Endothelial cell (in vitro differentiated cells): ENCODE measurements at regions not wholly inside any gene's neighbourhood (a gene's known extent, or its start where the extent isn't known, plus 50 kb on each side); places are given as distances from the start of the nearest gene placed in this dataset.

Experiments
- DNase-seq: peaks from one replicate; pipeline ENCODE4 v3.0.0; 2021; ENCODE audit warnings: low spot score
- H3K27ac Mint-ChIP-seq: one replicate; pipeline ENCODE4 v1.8.0; 2021; ENCODE audit warnings: mixed read lengths, inconsistent platforms; ENCODE audit not compliant: unreplicated experiment
- H3K27me3 Mint-ChIP-seq: one replicate; pipeline ENCODE4 v1.8.0; 2021; ENCODE audit warnings: mild to moderate bottlenecking, moderate library complexity, mixed read lengths, inconsistent platforms; ENCODE audit not compliant: unreplicated experiment
- H3K36me3 Mint-ChIP-seq: one replicate; pipeline ENCODE4 v1.8.0; 2021; ENCODE audit warnings: mild to moderate bottlenecking, low read depth, mixed read lengths, inconsistent platforms; ENCODE audit not compliant: unreplicated experiment
- H3K4me1 Mint-ChIP-seq: one replicate; pipeline ENCODE4 v1.8.0; 2021; ENCODE audit warnings: mild to moderate bottlenecking, mixed read lengths, inconsistent platforms; ENCODE audit not compliant: unreplicated experiment
- H3K4me3 Mint-ChIP-seq: one replicate; pipeline ENCODE4 v1.8.0; 2021; ENCODE audit warnings: mild to moderate bottlenecking, mixed read lengths, inconsistent platforms; ENCODE audit not compliant: unreplicated experiment
- H3K9me3 Mint-ChIP-seq: one replicate; pipeline ENCODE4 v1.8.0; 2021; ENCODE audit warnings: mixed read lengths, inconsistent platforms; ENCODE audit not compliant: unreplicated experiment
- TF ChIP-seq, protein P1 (sequence below): fragments of 200-600 bp; sonication (generic); IDR thresholded peaks from one replicate; pipeline ENCODE4 v1.5.0; 2021; ENCODE audit warnings: antibody characterized with exemption; ENCODE audit not compliant: unreplicated experiment

DNA sequence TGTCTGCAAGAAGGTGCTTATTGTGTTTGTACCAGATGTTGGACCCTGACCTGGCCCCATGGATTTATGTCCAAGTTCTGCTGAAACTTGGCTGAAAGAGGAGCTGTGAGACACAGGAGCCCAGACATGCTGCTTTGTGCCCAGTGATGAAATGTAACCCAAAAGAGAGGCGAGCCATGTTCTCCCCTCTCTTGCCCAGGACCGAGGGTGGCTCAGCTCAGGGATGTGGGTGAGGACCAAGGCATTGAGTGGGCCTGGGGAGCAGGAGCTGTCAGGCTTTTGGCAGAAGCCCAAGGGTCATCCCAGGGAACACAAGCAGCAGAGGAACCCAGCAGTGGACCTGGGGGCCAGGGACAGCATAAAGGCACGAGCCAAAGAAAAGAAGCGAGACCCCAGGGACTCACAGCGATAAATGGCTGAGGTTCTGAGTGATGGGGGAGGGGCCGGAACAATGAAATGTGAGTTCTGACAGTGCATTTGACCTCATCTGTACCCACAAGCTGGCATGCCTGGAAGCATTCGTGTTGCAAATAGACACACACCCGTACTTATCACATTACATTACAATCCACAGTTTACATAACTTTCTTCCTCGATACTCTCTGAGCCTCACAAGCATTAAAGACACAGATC is 363.4 kb upstream of the JARID2 start:
- H3K4me1 Mint-ChIP-seq: peaks cover 48% of the 10 kb centered on the region
- H3K36me3 Mint-ChIP-seq: no peaks in the 10 kb centered on the region
- H3K4me3 Mint-ChIP-seq: no peak overlapping the region
- H3K27ac Mint-ChIP-seq: no peak overlapping the region
- no peak for DNase-seq
- TF ChIP-seq, protein P1, sequence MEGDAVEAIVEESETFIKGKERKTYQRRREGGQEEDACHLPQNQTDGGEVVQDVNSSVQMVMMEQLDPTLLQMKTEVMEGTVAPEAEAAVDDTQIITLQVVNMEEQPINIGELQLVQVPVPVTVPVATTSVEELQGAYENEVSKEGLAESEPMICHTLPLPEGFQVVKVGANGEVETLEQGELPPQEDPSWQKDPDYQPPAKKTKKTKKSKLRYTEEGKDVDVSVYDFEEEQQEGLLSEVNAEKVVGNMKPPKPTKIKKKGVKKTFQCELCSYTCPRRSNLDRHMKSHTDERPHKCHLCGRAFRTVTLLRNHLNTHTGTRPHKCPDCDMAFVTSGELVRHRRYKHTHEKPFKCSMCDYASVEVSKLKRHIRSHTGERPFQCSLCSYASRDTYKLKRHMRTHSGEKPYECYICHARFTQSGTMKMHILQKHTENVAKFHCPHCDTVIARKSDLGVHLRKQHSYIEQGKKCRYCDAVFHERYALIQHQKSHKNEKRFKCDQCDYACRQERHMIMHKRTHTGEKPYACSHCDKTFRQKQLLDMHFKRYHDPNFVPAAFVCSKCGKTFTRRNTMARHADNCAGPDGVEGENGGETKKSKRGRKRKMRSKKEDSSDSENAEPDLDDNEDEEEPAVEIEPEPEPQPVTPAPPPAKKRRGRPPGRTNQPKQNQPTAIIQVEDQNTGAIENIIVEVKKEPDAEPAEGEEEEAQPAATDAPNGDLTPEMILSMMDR: no peak
- H3K9me3 Mint-ChIP-seq: no peaks in the 10 kb centered on the region
- H3K27me3 Mint-ChIP-seq: peaks cover 5% of the 10 kb centered on the region

DNA sequence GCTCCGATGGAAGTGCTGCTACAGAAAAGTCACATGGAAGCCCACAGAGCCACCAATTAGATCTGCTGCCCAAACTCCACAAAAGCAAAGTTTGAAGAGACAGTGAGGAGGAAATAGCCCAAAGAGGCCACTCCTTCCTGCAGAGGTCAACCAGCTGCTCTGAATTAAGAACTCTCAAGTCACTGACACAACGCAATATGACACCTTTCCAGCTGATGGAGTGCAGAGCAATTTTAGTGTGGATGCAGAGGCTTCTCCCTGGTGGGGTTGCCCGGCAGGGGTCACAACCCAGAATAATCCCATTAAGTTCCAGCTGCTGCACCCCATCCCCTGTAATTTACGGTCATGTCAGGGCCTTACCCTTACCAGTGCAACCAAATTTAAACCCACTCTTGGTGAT is 361.9 kb upstream of the JARID2 start:
- Mint-ChIP-seq H3K4me3 (no peak overlapping the region), H3K27me3 (peaks cover 3% of the 10 kb centered on the region), H3K36me3 (no peaks in the 10 kb centered on the region), H3K27ac (peak overlapping the region; percentile 15), H3K4me1 (peaks cover 43% of the 10 kb centered on the region), H3K9me3 (no peaks in the 10 kb centered on the region)
- DNase-seq: no peak
- TF ChIP-seq, protein P1: no peak

DNA sequence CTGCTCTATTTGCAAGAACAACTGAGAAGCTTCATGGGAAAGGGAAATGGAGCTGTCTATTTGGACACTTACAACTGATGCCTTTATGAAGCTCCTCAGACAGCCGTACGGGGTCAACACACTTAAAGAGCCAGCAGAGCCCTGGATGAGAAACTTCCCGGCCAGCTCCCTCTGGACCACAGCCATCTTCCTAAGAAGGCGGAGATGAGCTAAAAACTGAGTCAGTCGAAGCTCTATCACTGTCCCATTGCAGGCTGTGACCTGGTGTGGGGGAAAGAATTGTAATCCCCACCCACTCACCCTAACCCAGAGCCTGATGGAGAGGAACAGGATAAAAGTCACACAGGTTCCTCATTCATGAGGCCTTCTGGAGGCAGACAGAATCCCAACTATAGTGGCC is 360.4 kb upstream of the JARID2 start:
- Mint-ChIP-seq H3K9me3 (no peaks in the 10 kb centered on the region), H3K4me1 (peaks cover 32% of the 10 kb centered on the region), H3K36me3 (no peaks in the 10 kb centered on the region), H3K4me3 (no peak overlapping the region), H3K27ac (no peak overlapping the region), H3K27me3 (peaks cover 5% of the 10 kb centered on the region)
- DNase-seq: no peak
- TF ChIP-seq, protein P1: no peak

DNA sequence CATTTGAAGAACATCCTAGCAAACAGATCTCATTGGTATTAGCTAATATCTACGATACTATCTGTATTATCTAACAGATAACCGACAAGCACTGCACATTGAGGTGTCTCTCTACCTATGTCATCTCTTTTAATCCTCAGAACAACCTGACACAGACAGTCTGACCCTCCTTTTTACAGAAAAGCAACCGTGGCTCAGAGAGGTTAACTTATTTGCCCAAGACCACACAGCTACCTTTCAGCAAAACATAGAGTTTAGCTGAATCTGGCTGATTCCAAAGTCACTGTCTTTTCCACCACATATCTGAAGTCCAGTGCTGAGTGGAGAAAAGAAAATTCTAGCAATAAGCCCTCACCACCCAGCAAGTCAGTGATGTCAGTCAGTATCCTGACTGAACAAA is 358.7 kb upstream of the JARID2 start:
- peaks cover 5% of the 10 kb centered on the region for H3K27me3 Mint-ChIP-seq
- no peak overlapping the region for H3K4me3 Mint-ChIP-seq
- H3K4me1 Mint-ChIP-seq: peaks cover 18% of the 10 kb centered on the region
- no peak for DNase-seq
- no peaks in the 10 kb centered on the region for H3K9me3 Mint-ChIP-seq
- no peak overlapping the region for H3K27ac Mint-ChIP-seq
- TF ChIP-seq, protein P1: no peak
- H3K36me3 Mint-ChIP-seq: no peaks in the 10 kb centered on the region

DNA sequence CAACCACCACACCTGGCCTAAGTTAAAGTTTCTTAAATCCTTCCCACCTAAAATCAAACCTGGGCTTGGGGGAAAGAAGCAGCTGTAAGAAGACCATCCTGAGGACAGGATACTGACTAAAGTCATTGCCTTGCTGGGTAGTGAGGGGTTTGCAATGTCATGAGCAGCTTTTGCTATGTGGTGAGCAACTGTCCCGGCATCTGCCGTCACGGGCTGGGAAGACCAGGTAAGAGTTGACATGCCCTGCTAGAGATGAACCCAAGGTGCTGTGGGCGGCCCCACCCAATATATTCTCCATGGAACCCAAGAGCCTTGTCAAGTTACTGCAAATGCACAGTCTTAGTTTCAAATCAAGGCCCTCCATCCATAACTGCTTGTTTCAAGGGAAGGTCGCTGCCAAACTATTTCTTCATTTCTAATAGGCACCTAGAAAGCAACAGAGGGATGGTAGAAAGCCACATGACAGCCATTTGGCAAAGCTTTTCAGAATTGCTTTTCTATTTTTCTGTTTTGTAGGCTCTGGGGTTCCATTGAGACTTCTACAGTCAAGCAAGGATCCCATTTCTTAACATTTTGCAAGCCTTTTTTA is 357.8 kb upstream of the JARID2 start:
- H3K4me1 Mint-ChIP-seq: peaks cover 10% of the 10 kb centered on the region
- H3K4me3 Mint-ChIP-seq: no peak overlapping the region
- peaks cover 10% of the 10 kb centered on the region for H3K27me3 Mint-ChIP-seq
- no peaks in the 10 kb centered on the region for H3K36me3 Mint-ChIP-seq
- no peak overlapping the region for H3K27ac Mint-ChIP-seq
- no peak for DNase-seq
- H3K9me3 Mint-ChIP-seq: no peaks in the 10 kb centered on the region
- TF ChIP-seq, protein P1: no peak
